ENCODE measurements at regions not wholly inside any gene's neighbourhood (a gene's known extent, or its start where the extent isn't known, plus 50 kb on each side); places are given as distances from the start of the nearest gene placed in this dataset.
"Not testable (repeated sequence)": the region's sequence is repeated elsewhere in the genome, so short reads cannot be mapped to it uniquely, and the experiment has no call there.

- Histone ChIP-seq H3K4me3 (ENCODE audit: low read length in 2 of 2) (no peak overlapping the region), H3K27ac (ENCODE audit: low read depth in 2 of 2, low read length in 2 of 2) (no peak overlapping the region), H3K4me1 (ENCODE audit: control insufficient read depth in 2 of 2, insufficient read depth in 2 of 2, low read length in 2 of 2) (no peaks in the 10 kb centered on the region), H3K27me3 (ENCODE audit: control insufficient read depth in 2 of 2, insufficient read depth in 2 of 2, low read length in 2 of 2) (no peaks in the 10 kb centered on the region), H3K9me3 (ENCODE audit: control insufficient read depth in 2 of 2, low read length in 2 of 2) (no peaks in the 10 kb centered on the region), H3K9ac (ENCODE audit: low read depth in 1 of 2, low read length in 2 of 2) (no peak overlapping the region), H3K36me3 (ENCODE audit: control insufficient read depth in 2 of 2, insufficient read depth in 2 of 2, low read length in 2 of 2) (no peaks in the 10 kb centered on the region)
Observed at GRCh38 chr14:97066068-97066899, 269.1 kb downstream of the VRK1 start.

- not testable (repeated sequence) for H3K36me3 ChIP-seq (ENCODE audit: control insufficient read depth in 2 of 2, insufficient read depth in 2 of 2, low read length in 2 of 2); H3K27me3 ChIP-seq (ENCODE audit: control insufficient read depth in 2 of 2, insufficient read depth in 2 of 2, low read length in 2 of 2); H3K9ac ChIP-seq (ENCODE audit: low read depth in 1 of 2, low read length in 2 of 2); H3K4me1 ChIP-seq (ENCODE audit: control insufficient read depth in 2 of 2, insufficient read depth in 2 of 2, low read length in 2 of 2); H3K4me3 ChIP-seq (ENCODE audit: low read length in 2 of 2); H3K27ac ChIP-seq (ENCODE audit: low read depth in 2 of 2, low read length in 2 of 2); H3K9me3 ChIP-seq (ENCODE audit: control insufficient read depth in 2 of 2, low read length in 2 of 2)
Observed at GRCh38 chr14:97068293-97068692, 271.1 kb downstream of the VRK1 start.

DNA sequence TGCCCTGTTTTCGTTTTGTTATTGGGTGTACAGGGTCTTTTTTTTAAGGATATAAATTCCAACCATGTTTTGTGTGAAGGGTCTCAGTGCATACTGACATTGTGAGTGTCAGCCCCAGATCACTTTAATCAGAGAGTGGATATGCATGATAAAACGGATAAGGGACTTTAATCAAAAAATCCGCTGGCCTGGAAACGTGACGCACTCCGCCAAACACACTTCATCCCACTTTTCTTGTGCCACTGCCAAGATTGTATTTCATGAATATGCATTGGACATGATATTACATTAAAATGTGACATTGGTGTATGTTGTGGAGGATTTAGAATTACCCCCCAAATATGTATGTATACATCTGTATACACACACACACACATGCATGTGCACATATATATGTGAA is 273.1 kb downstream of the VRK1 start:
- no peaks in the 10 kb centered on the region for H3K4me1 ChIP-seq (ENCODE audit: control insufficient read depth in 2 of 2, insufficient read depth in 2 of 2, low read length in 2 of 2)
- H3K36me3 ChIP-seq (ENCODE audit: control insufficient read depth in 2 of 2, insufficient read depth in 2 of 2, low read length in 2 of 2): no peaks in the 10 kb centered on the region
- no peaks in the 10 kb centered on the region for H3K9me3 ChIP-seq (ENCODE audit: control insufficient read depth in 2 of 2, low read length in 2 of 2)

GRCh38 chr14:97071177-97071576 is 274.0 kb downstream of the VRK1 start:
- Histone ChIP-seq H3K4me3 (ENCODE audit: low read length in 2 of 2) (no peak overlapping the region), H3K4me1 (ENCODE audit: control insufficient read depth in 2 of 2, insufficient read depth in 2 of 2, low read length in 2 of 2) (no peaks in the 10 kb centered on the region), H3K9ac (ENCODE audit: low read depth in 1 of 2, low read length in 2 of 2) (no peak overlapping the region), H3K9me3 (ENCODE audit: control insufficient read depth in 2 of 2, low read length in 2 of 2) (no peaks in the 10 kb centered on the region), H3K36me3 (ENCODE audit: control insufficient read depth in 2 of 2, insufficient read depth in 2 of 2, low read length in 2 of 2) (no peaks in the 10 kb centered on the region), H3K27me3 (ENCODE audit: control insufficient read depth in 2 of 2, insufficient read depth in 2 of 2, low read length in 2 of 2) (no peaks in the 10 kb centered on the region), H3K27ac (ENCODE audit: low read depth in 2 of 2, low read length in 2 of 2) (no peak overlapping the region)

More for the DNA sequence above, 273.1 kb downstream of the VRK1 start:
- no peaks in the 10 kb centered on the region for H3K27me3 ChIP-seq (ENCODE audit: control insufficient read depth in 2 of 2, insufficient read depth in 2 of 2, low read length in 2 of 2)
- no peak overlapping the region for H3K9ac ChIP-seq (ENCODE audit: low read depth in 1 of 2, low read length in 2 of 2)
- no peak overlapping the region for H3K27ac ChIP-seq (ENCODE audit: low read depth in 2 of 2, low read length in 2 of 2)
- no peak overlapping the region for H3K4me3 ChIP-seq (ENCODE audit: low read length in 2 of 2)

- no peak overlapping the region for H3K27ac ChIP-seq (ENCODE audit: low read depth in 2 of 2, low read length in 2 of 2)
- no peak overlapping the region for H3K9ac ChIP-seq (ENCODE audit: low read depth in 1 of 2, low read length in 2 of 2)
- no peaks in the 10 kb centered on the region for H3K9me3 ChIP-seq (ENCODE audit: control insufficient read depth in 2 of 2, low read length in 2 of 2)
- H3K4me1 ChIP-seq (ENCODE audit: control insufficient read depth in 2 of 2, insufficient read depth in 2 of 2, low read length in 2 of 2): no peaks in the 10 kb centered on the region
- no peak overlapping the region for H3K4me3 ChIP-seq (ENCODE audit: low read length in 2 of 2)
- H3K36me3 ChIP-seq (ENCODE audit: control insufficient read depth in 2 of 2, insufficient read depth in 2 of 2, low read length in 2 of 2): no peaks in the 10 kb centered on the region
- no peaks in the 10 kb centered on the region for H3K27me3 ChIP-seq (ENCODE audit: control insufficient read depth in 2 of 2, insufficient read depth in 2 of 2, low read length in 2 of 2)
Observed at GRCh38 chr14:97073622-97074021, 276.4 kb downstream of the VRK1 start.

DNA sequence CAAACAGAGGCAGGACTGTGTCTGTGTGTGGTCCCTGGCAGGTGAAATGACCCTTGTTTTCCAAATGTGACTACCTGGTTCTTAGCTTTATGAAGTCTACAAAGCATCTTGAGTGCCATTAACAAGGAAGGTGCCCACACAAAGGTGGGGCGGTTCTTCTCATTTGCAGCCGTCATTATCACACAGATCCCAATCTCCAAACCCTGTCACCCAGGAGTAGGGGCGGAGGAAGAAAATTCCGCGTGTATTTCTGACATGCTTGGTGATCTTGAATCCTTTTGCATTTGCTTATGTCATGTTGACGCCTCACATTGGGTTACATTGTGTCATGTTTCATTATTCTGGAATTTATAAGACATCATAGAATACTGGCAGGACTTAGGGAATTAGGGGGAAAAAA is 277.3 kb downstream of the VRK1 start:
- H3K4me3 ChIP-seq (ENCODE audit: low read length in 2 of 2): no peak overlapping the region
- no peaks in the 10 kb centered on the region for H3K27me3 ChIP-seq (ENCODE audit: control insufficient read depth in 2 of 2, insufficient read depth in 2 of 2, low read length in 2 of 2)
- H3K36me3 ChIP-seq (ENCODE audit: control insufficient read depth in 2 of 2, insufficient read depth in 2 of 2, low read length in 2 of 2): no peaks in the 10 kb centered on the region
- no peak overlapping the region for H3K27ac ChIP-seq (ENCODE audit: low read depth in 2 of 2, low read length in 2 of 2)
- H3K4me1 ChIP-seq (ENCODE audit: control insufficient read depth in 2 of 2, insufficient read depth in 2 of 2, low read length in 2 of 2): no peaks in the 10 kb centered on the region
- no peak overlapping the region for H3K9ac ChIP-seq (ENCODE audit: low read depth in 1 of 2, low read length in 2 of 2)
- H3K9me3 ChIP-seq (ENCODE audit: control insufficient read depth in 2 of 2, low read length in 2 of 2): no peaks in the 10 kb centered on the region

- no peaks in the 10 kb centered on the region for H3K36me3 ChIP-seq (ENCODE audit: control insufficient read depth in 2 of 2, insufficient read depth in 2 of 2, low read length in 2 of 2)
- no peak overlapping the region for H3K9ac ChIP-seq (ENCODE audit: low read depth in 1 of 2, low read length in 2 of 2)
- no peaks in the 10 kb centered on the region for H3K9me3 ChIP-seq (ENCODE audit: control insufficient read depth in 2 of 2, low read length in 2 of 2)
- no peak overlapping the region for H3K4me3 ChIP-seq (ENCODE audit: low read length in 2 of 2)
- H3K4me1 ChIP-seq (ENCODE audit: control insufficient read depth in 2 of 2, insufficient read depth in 2 of 2, low read length in 2 of 2): no peaks in the 10 kb centered on the region
- no peak overlapping the region for H3K27ac ChIP-seq (ENCODE audit: low read depth in 2 of 2, low read length in 2 of 2)
- H3K27me3 ChIP-seq (ENCODE audit: control insufficient read depth in 2 of 2, insufficient read depth in 2 of 2, low read length in 2 of 2): no peaks in the 10 kb centered on the region
Observed at GRCh38 chr14:97074856-97075255, 277.7 kb downstream of the VRK1 start.

GRCh38 chr14:97077253-97077653 is 280.1 kb downstream of the VRK1 start:
- no peak overlapping the region for H3K4me3 ChIP-seq (ENCODE audit: low read length in 2 of 2)
- no peak overlapping the region for H3K9ac ChIP-seq (ENCODE audit: low read depth in 1 of 2, low read length in 2 of 2)
- no peaks in the 10 kb centered on the region for H3K27me3 ChIP-seq (ENCODE audit: control insufficient read depth in 2 of 2, insufficient read depth in 2 of 2, low read length in 2 of 2)
- H3K36me3 ChIP-seq (ENCODE audit: control insufficient read depth in 2 of 2, insufficient read depth in 2 of 2, low read length in 2 of 2): no peaks in the 10 kb centered on the region
- H3K9me3 ChIP-seq (ENCODE audit: control insufficient read depth in 2 of 2, low read length in 2 of 2): no peaks in the 10 kb centered on the region
- H3K4me1 ChIP-seq (ENCODE audit: control insufficient read depth in 2 of 2, insufficient read depth in 2 of 2, low read length in 2 of 2): no peaks in the 10 kb centered on the region
- H3K27ac ChIP-seq (ENCODE audit: low read depth in 2 of 2, low read length in 2 of 2): no peak overlapping the region

DNA sequence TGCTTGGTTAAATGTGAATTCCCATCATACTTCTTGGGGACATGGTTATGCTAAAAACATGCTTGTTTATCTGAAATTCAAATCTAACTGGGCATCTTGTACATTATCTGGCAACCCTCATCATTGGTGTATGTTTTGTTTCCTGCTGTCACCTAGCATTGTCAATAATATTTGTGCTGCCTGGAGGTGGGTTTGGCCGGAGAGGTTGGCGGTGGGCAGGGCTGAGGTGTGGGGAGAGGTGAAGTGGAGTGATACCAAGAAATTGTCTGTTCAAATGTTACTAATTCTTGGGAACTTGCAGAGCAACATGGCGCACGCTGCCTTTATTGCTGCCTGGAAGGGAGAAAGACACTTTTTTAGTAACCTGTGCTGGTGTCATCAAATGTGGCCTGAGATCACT is 280.5 kb downstream of the VRK1 start:
- no peak overlapping the region for H3K27ac ChIP-seq (ENCODE audit: low read depth in 2 of 2, low read length in 2 of 2)
- no peak overlapping the region for H3K4me3 ChIP-seq (ENCODE audit: low read length in 2 of 2)
- no peak overlapping the region for H3K9ac ChIP-seq (ENCODE audit: low read depth in 1 of 2, low read length in 2 of 2)
- no peaks in the 10 kb centered on the region for H3K4me1 ChIP-seq (ENCODE audit: control insufficient read depth in 2 of 2, insufficient read depth in 2 of 2, low read length in 2 of 2)
- H3K36me3 ChIP-seq (ENCODE audit: control insufficient read depth in 2 of 2, insufficient read depth in 2 of 2, low read length in 2 of 2): no peaks in the 10 kb centered on the region
- no peaks in the 10 kb centered on the region for H3K27me3 ChIP-seq (ENCODE audit: control insufficient read depth in 2 of 2, insufficient read depth in 2 of 2, low read length in 2 of 2)
- no peaks in the 10 kb centered on the region for H3K9me3 ChIP-seq (ENCODE audit: control insufficient read depth in 2 of 2, low read length in 2 of 2)

GRCh38 chr14:97080991-97081390 is 283.8 kb downstream of the VRK1 start:
- H3K27ac ChIP-seq (ENCODE audit: low read depth in 2 of 2, low read length in 2 of 2): no peak overlapping the region
- no peaks in the 10 kb centered on the region for H3K27me3 ChIP-seq (ENCODE audit: control insufficient read depth in 2 of 2, insufficient read depth in 2 of 2, low read length in 2 of 2)
- H3K9me3 ChIP-seq (ENCODE audit: control insufficient read depth in 2 of 2, low read length in 2 of 2): no peaks in the 10 kb centered on the region
- H3K4me1 ChIP-seq (ENCODE audit: control insufficient read depth in 2 of 2, insufficient read depth in 2 of 2, low read length in 2 of 2): no peaks in the 10 kb centered on the region
- H3K4me3 ChIP-seq (ENCODE audit: low read length in 2 of 2): no peak overlapping the region
- no peak overlapping the region for H3K9ac ChIP-seq (ENCODE audit: low read depth in 1 of 2, low read length in 2 of 2)
- no peaks in the 10 kb centered on the region for H3K36me3 ChIP-seq (ENCODE audit: control insufficient read depth in 2 of 2, insufficient read depth in 2 of 2, low read length in 2 of 2)

All from mucosa of rectum (tissue), 2 donors.